ENCODE measurements at regions not wholly inside any gene's neighbourhood (a gene's known extent, or its start where the extent isn't known, plus 50 kb on each side); places are given as distances from the start of the nearest gene placed in this dataset.

- no peak overlapping the region for H3K27ac ChIP-seq
- peak; percentile 4; the same call in 1 of the 2 replicates for TF ChIP-seq CTCF (IDR thresholded peaks at IDR 0.05)
- TF ChIP-seq ZFX (IDR thresholded peaks at IDR 0.05; ENCODE audit: borderline replicate concordance) = no peak
Measured at GRCh38 chr15:87489902-87490665, 766.5 kb downstream of the NTRK3 start.

- TF ChIP-seq ZFX (IDR thresholded peaks at IDR 0.05; ENCODE audit: borderline replicate concordance) (no peak), CTCF (IDR thresholded peaks at IDR 0.05) (no peak)
- no peak overlapping the region for H3K27ac ChIP-seq
Measured at GRCh38 chr15:87489456-87489855, 767.1 kb downstream of the NTRK3 start.

GRCh38 chr15:87487484-87487883 is 769.1 kb downstream of the NTRK3 start:
- TF ChIP-seq ZFX (IDR thresholded peaks at IDR 0.05; ENCODE audit: borderline replicate concordance) = no peak
- no peak for TF ChIP-seq CTCF (IDR thresholded peaks at IDR 0.05)
- no peak overlapping the region for H3K27ac ChIP-seq

GRCh38 chr15:87483468-87483867 is 773.1 kb downstream of the NTRK3 start:
- TF ChIP-seq CTCF (IDR thresholded peaks at IDR 0.05) (no peak), ZFX (IDR thresholded peaks at IDR 0.05; ENCODE audit: borderline replicate concordance) (no peak)
- H3K27ac ChIP-seq = no peak overlapping the region

GRCh38 chr15:87481126-87481525 is 775.4 kb downstream of the NTRK3 start:
- TF ChIP-seq ZFX (IDR thresholded peaks at IDR 0.05; ENCODE audit: borderline replicate concordance) (no peak), CTCF (IDR thresholded peaks at IDR 0.05) (no peak)
- H3K27ac ChIP-seq = no peak overlapping the region

- no peak overlapping the region for H3K27ac ChIP-seq
- TF ChIP-seq ZFX (IDR thresholded peaks at IDR 0.05; ENCODE audit: borderline replicate concordance) (no peak), CTCF (IDR thresholded peaks at IDR 0.05) (no peak)
Measured at GRCh38 chr15:87478687-87479072, 777.9 kb downstream of the NTRK3 start.

Data from 22Rv1 (cell line).